ENCODE measurements at regions not wholly inside any gene's neighbourhood (a gene's known extent, or its start where the extent isn't known, plus 50 kb on each side); places are given as distances from the start of the nearest gene placed in this dataset.

GRCh38 chr1:229101011-229101871 lies 169.7 kb upstream of the RAB4A start:
- ATAC-seq (no peak), DNase-seq (no peak)
- Histone ChIP-seq H3K4me1 (no peaks in the 10 kb centered on the region), H3K36me3 (no peaks in the 10 kb centered on the region), H3K27ac (no peak overlapping the region), H3K27me3 (peaks cover 0 to 4% (median 0%) of the 10 kb centered on the region in 9 donors), H3K9me3 (peaks cover 0 to 6% (median 0%) of the 10 kb centered on the region in 12 donors), H3K4me3 (no peak overlapping the region)
- intact Hi-C loops (cut with DNase I): loop anchor here in 1 of 10 donors (10.0 kb wide), 1 partner anchor 64 kb away; no protein-coding TSS in a partner anchor
- 75 to 82% (median 77%) methylated on average over 10 of the region's 10 CpGs for WGBS, 4 donors
- no peak for TF ChIP-seq POLR2A (IDR thresholded peaks at IDR 0.05)
- TF ChIP-seq, protein P1, sequence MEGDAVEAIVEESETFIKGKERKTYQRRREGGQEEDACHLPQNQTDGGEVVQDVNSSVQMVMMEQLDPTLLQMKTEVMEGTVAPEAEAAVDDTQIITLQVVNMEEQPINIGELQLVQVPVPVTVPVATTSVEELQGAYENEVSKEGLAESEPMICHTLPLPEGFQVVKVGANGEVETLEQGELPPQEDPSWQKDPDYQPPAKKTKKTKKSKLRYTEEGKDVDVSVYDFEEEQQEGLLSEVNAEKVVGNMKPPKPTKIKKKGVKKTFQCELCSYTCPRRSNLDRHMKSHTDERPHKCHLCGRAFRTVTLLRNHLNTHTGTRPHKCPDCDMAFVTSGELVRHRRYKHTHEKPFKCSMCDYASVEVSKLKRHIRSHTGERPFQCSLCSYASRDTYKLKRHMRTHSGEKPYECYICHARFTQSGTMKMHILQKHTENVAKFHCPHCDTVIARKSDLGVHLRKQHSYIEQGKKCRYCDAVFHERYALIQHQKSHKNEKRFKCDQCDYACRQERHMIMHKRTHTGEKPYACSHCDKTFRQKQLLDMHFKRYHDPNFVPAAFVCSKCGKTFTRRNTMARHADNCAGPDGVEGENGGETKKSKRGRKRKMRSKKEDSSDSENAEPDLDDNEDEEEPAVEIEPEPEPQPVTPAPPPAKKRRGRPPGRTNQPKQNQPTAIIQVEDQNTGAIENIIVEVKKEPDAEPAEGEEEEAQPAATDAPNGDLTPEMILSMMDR (IDR thresholded peaks at IDR 0.05): no peak

- Histone ChIP-seq H3K9me3 (peaks cover 0 to 6% (median 0%) of the 10 kb centered on the region in 12 donors), H3K27me3 (peaks cover 0 to 4% (median 0%) of the 10 kb centered on the region in 9 donors), H3K4me3 (no peak overlapping the region), H3K27ac (no peak overlapping the region), H3K4me1 (no peaks in the 10 kb centered on the region), H3K36me3 (no peaks in the 10 kb centered on the region)
- no peak for TF ChIP-seq POLR2A (IDR thresholded peaks at IDR 0.05)
- TF ChIP-seq, protein P1 (IDR thresholded peaks at IDR 0.05): no peak
- intact Hi-C loops (cut with DNase I): loop anchor here in 1 of 10 donors (10.0 kb wide), 1 partner anchor 62 kb away; no protein-coding TSS in a partner anchor
- no peak for DNase-seq
- ATAC-seq: no peak
- WGBS, 4 donors: 42 to 93% (median 87%) methylated on average over 2 of the region's 2 CpGs
Observed at GRCh38 chr1:229102741-229103391, 168.0 kb upstream of the RAB4A start.

DNA sequence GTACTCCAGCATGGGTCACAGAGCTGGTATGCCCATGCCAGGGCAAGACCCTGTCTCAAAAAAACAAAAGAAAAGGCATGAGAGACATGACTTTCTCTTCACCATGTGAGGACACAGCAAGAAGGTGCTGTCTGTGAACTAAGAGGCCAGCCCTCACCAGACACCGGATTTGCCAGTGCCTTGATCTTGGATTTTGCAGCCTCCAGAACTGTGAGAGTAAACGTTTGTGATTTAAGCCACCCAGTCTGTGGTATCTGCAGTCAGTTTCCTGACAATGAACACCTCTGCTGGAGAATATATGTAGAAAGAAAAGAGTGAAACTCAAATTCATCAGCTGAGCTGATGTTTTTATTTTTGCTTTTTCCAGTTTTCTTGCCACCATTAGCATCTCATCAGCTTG lies 166.3 kb upstream of the RAB4A start:
- 64 to 82% (median 76%) methylated on average over 2 of the region's 2 CpGs for WGBS, 4 donors
- no peak overlapping the region for H3K27ac ChIP-seq
- intact Hi-C loops (cut with DNase I): loop anchor here in 1 of 10 donors (10.0 kb wide), 1 partner anchor 60 kb away; no protein-coding TSS in a partner anchor

More for the DNA sequence above, 166.3 kb upstream of the RAB4A start:
- no peak for ATAC-seq
- DNase-seq: no peak
- H3K4me1 ChIP-seq: peaks cover 0 to 14% (median 0%) of the 10 kb centered on the region in 12 donors
- peaks cover 0 to 6% (median 0%) of the 10 kb centered on the region in 12 donors for H3K9me3 ChIP-seq
- no peaks in the 10 kb centered on the region for H3K36me3 ChIP-seq
- no peak overlapping the region for H3K4me3 ChIP-seq
- H3K27me3 ChIP-seq: peaks cover 0 to 4% (median 0%) of the 10 kb centered on the region in 9 donors
- no peak for TF ChIP-seq POLR2A (IDR thresholded peaks at IDR 0.05)
- TF ChIP-seq, protein P1 (IDR thresholded peaks at IDR 0.05): no peak
